ENCODE measurements at regions not wholly inside any gene's neighbourhood (a gene's known extent, or its start where the extent isn't known, plus 50 kb on each side); places are given as distances from the start of the nearest gene placed in this dataset.
"Not testable (repeated sequence)": the region's sequence is repeated elsewhere in the genome, so short reads cannot be mapped to it uniquely, and the experiment has no call there.

- Mint-ChIP-seq H3K4me1 (peaks cover 33% of the 10 kb centered on the region), H3K4me3 (no peak overlapping the region), H3K27ac (peak overlapping the region; percentile 25 to 54 (median 25)), H3K27me3 (ENCODE audit: low read depth) (peaks cover 14% of the 10 kb centered on the region), H3K36me3 (ENCODE audit: low read depth) (no peaks in the 10 kb centered on the region), H3K9me3 (no peaks in the 10 kb centered on the region)
- no peak for TF ChIP-seq CTCF (IDR thresholded peaks at IDR 0.05; ENCODE audit: unreplicated experiment in 3 of 3)
Observed at GRCh38 chr11:112345706-112346105, 85.0 kb upstream of the PLET1 start.

GRCh38 chr11:112346586-112346985 lies 85.9 kb upstream of the PLET1 start:
- Mint-ChIP-seq H3K27ac (no peak overlapping the region), H3K9me3 (no peaks in the 10 kb centered on the region), H3K4me1 (peaks cover 33% of the 10 kb centered on the region), H3K4me3 (no peak overlapping the region), H3K36me3 (ENCODE audit: low read depth) (no peaks in the 10 kb centered on the region), H3K27me3 (ENCODE audit: low read depth) (peaks cover 11% of the 10 kb centered on the region)
- TF ChIP-seq CTCF (IDR thresholded peaks at IDR 0.05; ENCODE audit: unreplicated experiment in 3 of 3) = no peak

- Mint-ChIP-seq H3K27me3 (ENCODE audit: low read depth) (peaks cover 11% of the 10 kb centered on the region), H3K36me3 (ENCODE audit: low read depth) (no peaks in the 10 kb centered on the region), H3K4me3 (no peak overlapping the region), H3K4me1 (peaks cover 26% of the 10 kb centered on the region), H3K27ac (no peak overlapping the region), H3K9me3 (no peaks in the 10 kb centered on the region)
- TF ChIP-seq CTCF (IDR thresholded peaks at IDR 0.05; ENCODE audit: unreplicated experiment in 3 of 3) = no peak
Observed at GRCh38 chr11:112348480-112349029, 87.9 kb upstream of the PLET1 start.

- not testable (repeated sequence) for H3K4me1 Mint-ChIP-seq; H3K9me3 Mint-ChIP-seq; H3K4me3 Mint-ChIP-seq; H3K27ac Mint-ChIP-seq; H3K36me3 Mint-ChIP-seq (ENCODE audit: low read depth)
- peaks cover 14% of the 10 kb centered on the region for H3K27me3 Mint-ChIP-seq (ENCODE audit: low read depth)
Observed at GRCh38 chr11:112351423-112351822, 90.8 kb upstream of the PLET1 start.

GRCh38 chr11:112352907-112353306 lies 92.2 kb upstream of the PLET1 start:
- Mint-ChIP-seq H3K4me3 (no peak overlapping the region), H3K27ac (no peak overlapping the region)
- TF ChIP-seq CTCF (IDR thresholded peaks at IDR 0.05; ENCODE audit: unreplicated experiment in 3 of 3) = no peak

GRCh38 chr11:112354364-112354763 lies 93.7 kb upstream of the PLET1 start:
- H3K27ac Mint-ChIP-seq = no peak overlapping the region
- TF ChIP-seq CTCF (IDR thresholded peaks at IDR 0.05; ENCODE audit: unreplicated experiment in 3 of 3) = no peak
- H3K36me3 Mint-ChIP-seq (ENCODE audit: low read depth) = no peaks in the 10 kb centered on the region
- no peak overlapping the region for H3K4me3 Mint-ChIP-seq
- peaks cover 13% of the 10 kb centered on the region for H3K27me3 Mint-ChIP-seq (ENCODE audit: low read depth)
- H3K9me3 Mint-ChIP-seq = no peaks in the 10 kb centered on the region
- no peaks in the 10 kb centered on the region for H3K4me1 Mint-ChIP-seq

More at GRCh38 chr11:112352907-112353306, 92.2 kb upstream of the PLET1 start:
- Mint-ChIP-seq H3K36me3 (ENCODE audit: low read depth) (no peaks in the 10 kb centered on the region), H3K9me3 (no peaks in the 10 kb centered on the region), H3K4me1 (no peaks in the 10 kb centered on the region), H3K27me3 (ENCODE audit: low read depth) (peaks cover 14% of the 10 kb centered on the region)
